ENCODE measurements at regions not wholly inside any gene's neighbourhood (a gene's known extent, or its start where the extent isn't known, plus 50 kb on each side); places are given as distances from the start of the nearest gene placed in this dataset.
A peak's percentile ranks its signal among the peaks of the same experiment; 100 is the strongest.
"Not testable (repeated sequence)": the region's sequence is repeated elsewhere in the genome, so short reads cannot be mapped to it uniquely, and the experiment has no call there.

DNA sequence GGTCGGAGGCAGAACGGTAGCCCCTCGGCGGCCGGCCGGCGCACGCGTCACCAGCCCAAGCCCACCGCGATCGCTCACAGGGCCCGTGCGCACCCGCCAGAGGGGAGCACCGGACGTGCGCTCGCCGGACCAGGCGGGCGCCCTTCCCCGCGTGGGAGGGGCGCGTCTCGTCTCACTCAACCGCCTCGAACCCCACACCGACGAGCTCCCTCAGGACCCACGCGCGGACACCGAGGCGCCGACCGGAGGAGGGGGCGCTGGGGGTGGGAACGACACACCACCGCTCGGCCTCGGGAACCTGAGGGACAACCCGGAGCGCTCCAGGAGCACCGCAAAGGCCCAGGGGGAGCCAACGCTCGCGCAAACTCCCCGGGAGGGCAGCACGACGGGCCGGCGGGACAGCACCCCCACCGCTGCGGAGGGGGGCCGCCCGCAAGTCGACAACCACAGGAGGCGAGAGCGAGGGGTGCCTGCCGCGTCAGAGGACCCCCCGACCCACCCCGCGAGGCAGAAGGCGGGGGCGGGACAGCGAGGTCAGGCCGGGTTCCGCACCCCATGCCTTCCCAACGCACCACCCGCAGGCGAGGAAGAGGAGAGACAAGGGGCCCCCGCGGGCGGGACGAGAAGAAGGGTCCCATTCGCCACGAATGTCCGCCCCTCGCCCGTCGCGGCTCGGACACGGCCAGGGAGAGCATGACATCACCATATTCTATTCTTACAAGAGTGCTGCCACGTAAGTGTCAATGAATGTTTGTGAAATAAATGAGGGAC, 512.7 kb upstream of the ZNF337 start:
- no peak overlapping the region for H3K27ac Mint-ChIP-seq
- no peaks in the 10 kb centered on the region for H3K36me3 Mint-ChIP-seq (ENCODE audit: low read depth)
- intact Hi-C loops (cut with micrococcal nuclease), result loop anchor here (5.0 kb wide), 1 partner anchor 133 kb away; no protein-coding TSS in a partner anchor
- CTCF ChIA-PET, result no interaction called here
- H3K27me3 Mint-ChIP-seq (ENCODE audit: low read depth), result peaks cover 4% of the 10 kb centered on the region
- H3K4me1 Mint-ChIP-seq (ENCODE audit: low read depth), result peaks cover 19% of the 10 kb centered on the region
- peak; percentile 26 for DNase-seq
- peak overlapping the region; percentile 36 for H3K4me3 Mint-ChIP-seq
- H3K9me3 Mint-ChIP-seq, result peaks cover 3% of the 10 kb centered on the region

DNA sequence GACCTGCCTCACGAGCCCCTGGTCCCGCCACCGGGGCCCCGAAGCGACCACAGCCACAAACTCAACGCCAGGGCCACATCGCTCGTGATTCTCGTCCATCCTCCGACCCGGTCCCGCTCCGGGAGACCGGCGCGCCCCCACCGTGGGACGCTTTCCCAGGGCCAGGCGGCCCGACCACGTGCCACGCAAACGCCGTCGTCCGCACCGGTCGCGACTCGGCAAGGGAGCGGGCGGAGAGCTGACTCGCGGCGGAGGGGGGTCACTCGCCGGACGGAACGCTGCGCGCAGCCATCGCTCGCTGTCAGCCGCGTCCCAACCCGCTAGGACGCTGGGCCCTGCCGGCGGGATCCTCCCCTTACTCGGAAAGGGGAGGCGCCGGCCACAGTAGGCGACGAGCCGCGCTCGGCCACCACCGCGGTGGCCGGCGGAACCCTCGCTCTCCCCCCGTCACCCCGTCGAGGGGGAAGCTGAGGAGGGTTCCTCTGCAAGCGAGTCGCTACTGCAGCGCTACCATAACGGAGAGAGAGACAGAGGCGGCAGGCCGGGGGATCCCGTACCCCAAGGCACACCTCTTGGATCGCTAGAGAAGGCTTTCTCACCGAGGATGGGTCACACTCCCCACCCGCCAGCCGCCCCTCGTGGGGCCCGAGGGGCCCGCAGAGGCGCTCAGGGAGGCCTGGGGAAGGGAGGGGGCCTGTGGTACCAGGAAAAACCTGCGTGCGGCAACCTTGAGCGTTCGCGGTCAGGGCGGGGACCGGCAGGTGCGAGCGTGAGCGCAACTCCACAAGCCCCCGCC, 511.8 kb upstream of the ZNF337 start:
- Mint-ChIP-seq H3K27me3 (ENCODE audit: low read depth) (peaks cover 4% of the 10 kb centered on the region), H3K4me3 (peak overlapping the region; percentile 36), H3K36me3 (ENCODE audit: low read depth) (no peaks in the 10 kb centered on the region), H3K27ac (no peak overlapping the region), H3K9me3 (peaks cover 2% of the 10 kb centered on the region), H3K4me1 (ENCODE audit: low read depth) (peaks cover 19% of the 10 kb centered on the region)
- intact Hi-C loops (cut with micrococcal nuclease), result loop anchor here (5.0 kb wide), 1 partner anchor 134 kb away; no protein-coding TSS in a partner anchor
- CTCF ChIA-PET, result no interaction called here
- DNase-seq, result peak; percentile 61

DNA sequence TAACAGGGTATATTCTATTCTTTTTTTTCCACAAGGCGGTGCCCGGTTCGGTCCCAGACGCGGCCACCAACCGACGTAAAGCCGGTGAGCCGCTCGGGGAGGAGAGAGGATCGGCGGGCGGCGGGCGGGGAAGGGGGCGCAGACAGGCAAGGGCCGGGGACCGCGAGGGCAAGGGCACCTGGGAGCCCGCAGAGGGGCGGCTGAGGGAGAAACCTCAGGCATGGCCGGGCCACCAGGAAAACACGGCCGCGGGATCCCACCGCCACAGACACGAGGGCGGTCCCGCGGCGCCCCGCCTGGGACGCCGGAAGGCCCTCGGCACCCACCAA, 511.3 kb upstream of the ZNF337 start:
- CTCF ChIA-PET; H3K36me3 Mint-ChIP-seq (ENCODE audit: low read depth); H3K27ac Mint-ChIP-seq; H3K27me3 Mint-ChIP-seq (ENCODE audit: low read depth); H3K9me3 Mint-ChIP-seq: not testable (repeated sequence)
- peak overlapping the region; percentile 59 for H3K4me3 Mint-ChIP-seq
- intact Hi-C loops (cut with micrococcal nuclease), result loop anchor here (5.0 kb wide), 1 partner anchor 134 kb away; no protein-coding TSS in a partner anchor
- peaks cover 17% of the 10 kb centered on the region for H3K4me1 Mint-ChIP-seq (ENCODE audit: low read depth)
- peak; percentile 10 for DNase-seq

DNA sequence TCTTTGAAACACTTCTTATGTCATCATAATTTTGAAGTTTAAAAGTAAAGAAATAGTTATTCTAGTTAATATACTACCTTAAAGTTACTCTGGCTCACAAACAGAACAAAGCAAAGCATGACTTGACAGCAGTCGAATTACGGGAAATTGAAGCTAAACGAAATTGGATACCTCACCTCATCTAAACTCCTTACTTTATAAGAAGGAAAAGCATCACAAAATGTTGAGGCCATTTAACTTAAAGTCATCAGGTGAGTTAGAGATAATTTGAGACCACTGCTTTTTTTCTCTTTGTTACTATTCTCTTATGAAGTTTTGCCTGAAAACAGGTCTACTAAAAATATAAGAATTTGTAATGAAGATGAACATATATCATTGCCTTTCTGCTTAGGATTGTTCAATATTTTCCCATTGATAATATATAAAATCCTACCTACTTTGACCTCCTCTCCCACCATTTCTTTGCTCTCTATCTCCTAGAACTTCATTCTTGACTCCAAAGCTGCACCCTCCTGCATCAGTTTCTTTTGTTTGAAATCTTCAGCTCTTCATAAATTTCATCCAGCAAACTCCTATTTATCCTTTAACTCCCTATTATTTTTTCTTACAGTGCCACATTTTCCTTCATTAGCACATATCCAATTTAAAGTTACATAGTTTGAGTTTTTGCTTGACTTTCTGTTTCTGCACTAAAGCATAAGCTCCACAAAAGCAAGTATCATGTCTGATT, 510.7 kb upstream of the ZNF337 start:
- H3K27me3 Mint-ChIP-seq (ENCODE audit: low read depth), result peaks cover 4% of the 10 kb centered on the region
- H3K27ac Mint-ChIP-seq, result no peak overlapping the region
- intact Hi-C loops (cut with micrococcal nuclease), result loop anchor here (5.0 kb wide), 1 partner anchor 135 kb away; no protein-coding TSS in a partner anchor
- H3K4me3 Mint-ChIP-seq, result peak overlapping the region; percentile 59
- peaks cover 1% of the 10 kb centered on the region for H3K36me3 Mint-ChIP-seq (ENCODE audit: low read depth)
- H3K4me1 Mint-ChIP-seq (ENCODE audit: low read depth), result peaks cover 17% of the 10 kb centered on the region
- peaks cover 7% of the 10 kb centered on the region for H3K9me3 Mint-ChIP-seq
- CTCF ChIA-PET, result no interaction called here
- DNase-seq, result no peak

DNA sequence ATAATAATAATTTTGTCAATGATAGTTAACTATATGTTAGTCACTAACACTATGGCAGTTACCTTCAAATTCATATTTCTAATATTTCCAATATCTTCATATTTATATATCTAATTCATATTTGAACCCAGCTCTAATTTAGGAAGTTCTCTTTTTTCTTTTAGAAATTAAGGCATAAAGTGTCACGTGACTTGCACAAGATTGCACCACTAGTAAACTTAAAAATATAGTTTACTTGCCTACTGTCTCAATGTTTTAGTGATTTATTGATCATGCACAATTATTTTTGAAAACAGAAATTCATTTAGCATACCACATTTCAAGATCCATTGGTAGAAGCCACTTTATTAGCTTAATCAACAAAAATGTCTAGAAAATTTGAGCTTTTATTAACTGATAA, 508.7 kb upstream of the ZNF337 start:
- no peak overlapping the region for H3K4me3 Mint-ChIP-seq
- no peak for DNase-seq
- CTCF ChIA-PET, result no interaction called here
- H3K27me3 Mint-ChIP-seq (ENCODE audit: low read depth), result peaks cover 4% of the 10 kb centered on the region
- intact Hi-C loops (cut with micrococcal nuclease), result loop anchor here (5.0 kb wide), 1 partner anchor 137 kb away; no protein-coding TSS in a partner anchor
- peaks cover 12% of the 10 kb centered on the region for H3K4me1 Mint-ChIP-seq (ENCODE audit: low read depth)
- H3K36me3 Mint-ChIP-seq (ENCODE audit: low read depth), result peaks cover 1% of the 10 kb centered on the region
- peaks cover 19% of the 10 kb centered on the region for H3K9me3 Mint-ChIP-seq
- no peak overlapping the region for H3K27ac Mint-ChIP-seq

DNA sequence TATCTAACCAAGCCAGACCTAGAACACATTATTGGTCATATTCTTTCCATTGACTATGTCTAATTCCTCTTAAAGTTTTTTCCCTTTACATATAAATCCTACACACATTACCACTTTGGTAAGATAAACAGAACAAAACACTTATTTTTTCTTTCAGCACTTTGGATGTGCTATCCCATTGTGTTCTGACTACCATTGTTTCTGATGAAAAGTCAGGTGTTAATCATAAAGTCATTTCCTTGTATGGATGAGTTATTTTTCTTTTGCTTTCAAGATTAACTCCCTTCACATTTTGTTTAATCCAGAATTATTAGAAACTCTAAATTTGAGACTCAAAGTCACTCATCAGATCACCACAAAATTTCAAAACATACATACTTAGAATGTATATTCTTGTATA, 504.4 kb upstream of the ZNF337 start:
- H3K4me1 Mint-ChIP-seq (ENCODE audit: low read depth); H3K27me3 Mint-ChIP-seq (ENCODE audit: low read depth); CTCF ChIA-PET; DNase-seq; H3K4me3 Mint-ChIP-seq; intact Hi-C loops (cut with micrococcal nuclease); H3K36me3 Mint-ChIP-seq (ENCODE audit: low read depth); H3K27ac Mint-ChIP-seq: not testable (repeated sequence)
- peaks cover 20% of the 10 kb centered on the region for H3K9me3 Mint-ChIP-seq

DNA sequence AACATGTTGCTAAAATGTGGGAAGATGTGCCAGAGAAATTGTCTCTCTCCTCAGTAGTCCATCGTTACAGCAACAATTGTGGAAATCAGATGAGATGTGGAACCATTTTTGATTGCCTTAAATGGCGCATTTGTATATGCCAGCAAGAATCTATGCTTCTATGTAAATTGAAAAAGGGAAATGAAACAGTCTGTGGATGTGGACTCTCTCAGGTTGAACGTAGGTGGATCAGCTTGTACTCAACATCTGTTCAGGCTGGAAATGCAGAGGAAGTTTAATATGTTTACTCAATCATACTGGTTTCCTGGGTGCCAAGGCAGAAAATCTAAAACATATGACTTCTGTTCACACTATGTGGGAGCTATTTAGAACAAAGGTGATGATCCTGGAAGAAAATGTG, 490.7 kb upstream of the ZNF337 start:
- H3K4me3 Mint-ChIP-seq; H3K36me3 Mint-ChIP-seq (ENCODE audit: low read depth); H3K27ac Mint-ChIP-seq; DNase-seq; H3K9me3 Mint-ChIP-seq; intact Hi-C loops (cut with micrococcal nuclease); H3K27me3 Mint-ChIP-seq (ENCODE audit: low read depth); H3K4me1 Mint-ChIP-seq (ENCODE audit: low read depth): not testable (repeated sequence)
- CTCF ChIA-PET, result interaction anchor here (0.6 to 0.9 kb wide), 2 partner anchors 10 to 17 kb away, joined by 3 read pairs; no protein-coding TSS in a partner anchor

DNA sequence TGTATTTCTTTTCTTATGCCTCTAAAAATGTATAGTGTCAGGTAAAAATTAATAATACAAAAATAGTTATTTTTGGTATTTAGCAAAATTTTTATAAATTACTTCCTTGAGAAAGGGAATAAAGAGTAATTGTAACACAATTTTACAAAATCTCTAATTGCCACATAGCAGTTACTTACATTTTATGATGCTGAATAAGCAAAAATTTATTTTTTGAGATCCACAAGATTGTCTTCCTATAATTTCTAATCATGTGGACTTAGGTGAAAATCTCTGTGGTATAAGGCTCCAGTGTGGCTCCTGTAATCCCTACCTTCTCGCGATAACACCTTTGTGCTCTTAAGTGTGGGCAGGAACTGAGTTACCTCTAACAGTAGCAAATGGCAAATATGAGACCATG, 487.1 kb upstream of the ZNF337 start:
- H3K27me3 Mint-ChIP-seq (ENCODE audit: low read depth); intact Hi-C loops (cut with micrococcal nuclease); CTCF ChIA-PET; H3K9me3 Mint-ChIP-seq; DNase-seq; H3K27ac Mint-ChIP-seq; H3K36me3 Mint-ChIP-seq (ENCODE audit: low read depth); H3K4me3 Mint-ChIP-seq; H3K4me1 Mint-ChIP-seq (ENCODE audit: low read depth): not testable (repeated sequence)

DNA sequence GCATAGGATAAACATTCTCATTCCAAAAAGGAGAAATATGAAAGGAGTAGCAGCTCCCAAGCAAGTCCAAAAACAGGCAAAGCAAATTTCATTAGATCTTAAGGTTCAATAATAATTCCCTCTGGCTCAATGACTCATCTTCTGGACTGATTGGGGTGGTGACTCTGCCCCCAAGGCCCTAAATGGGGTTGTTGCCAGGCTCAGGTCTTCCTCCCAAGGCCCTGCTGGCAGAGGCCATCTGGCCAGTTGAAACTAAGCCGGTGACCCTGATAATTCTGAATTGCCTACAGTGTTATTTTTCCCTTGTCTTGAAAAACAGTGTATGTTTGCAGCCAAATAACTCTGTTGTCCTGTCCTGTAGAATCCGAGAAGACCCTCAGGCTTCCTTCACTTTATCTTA, 484.7 kb upstream of the ZNF337 start:
- intact Hi-C loops (cut with micrococcal nuclease); H3K27me3 Mint-ChIP-seq (ENCODE audit: low read depth); H3K4me1 Mint-ChIP-seq (ENCODE audit: low read depth); CTCF ChIA-PET; H3K9me3 Mint-ChIP-seq; DNase-seq; H3K4me3 Mint-ChIP-seq; H3K36me3 Mint-ChIP-seq (ENCODE audit: low read depth); H3K27ac Mint-ChIP-seq: not testable (repeated sequence)

DNA sequence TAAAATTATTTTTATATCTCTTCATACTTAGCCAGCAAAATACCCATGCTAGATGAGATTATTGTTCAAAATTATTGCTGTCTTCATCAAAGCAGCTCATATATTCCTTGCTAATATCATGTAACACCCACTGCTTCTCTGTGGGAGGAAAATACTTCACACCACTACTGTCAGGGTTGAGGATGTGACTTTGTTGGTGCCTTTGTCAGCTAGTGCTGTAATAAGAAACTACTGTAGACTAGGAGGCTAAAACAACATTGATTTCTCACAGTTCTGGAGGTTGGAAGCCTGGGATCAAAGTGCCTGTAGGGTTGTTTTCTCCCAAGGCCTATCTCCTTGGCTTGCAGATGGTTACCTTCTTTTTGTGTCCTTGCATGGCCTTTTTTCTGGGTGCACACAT, 475.2 kb upstream of the ZNF337 start:
- H3K4me3 Mint-ChIP-seq; H3K4me1 Mint-ChIP-seq (ENCODE audit: low read depth); CTCF ChIA-PET; H3K27ac Mint-ChIP-seq; H3K9me3 Mint-ChIP-seq; intact Hi-C loops (cut with micrococcal nuclease); H3K27me3 Mint-ChIP-seq (ENCODE audit: low read depth); DNase-seq; H3K36me3 Mint-ChIP-seq (ENCODE audit: low read depth): not testable (repeated sequence)

DNA sequence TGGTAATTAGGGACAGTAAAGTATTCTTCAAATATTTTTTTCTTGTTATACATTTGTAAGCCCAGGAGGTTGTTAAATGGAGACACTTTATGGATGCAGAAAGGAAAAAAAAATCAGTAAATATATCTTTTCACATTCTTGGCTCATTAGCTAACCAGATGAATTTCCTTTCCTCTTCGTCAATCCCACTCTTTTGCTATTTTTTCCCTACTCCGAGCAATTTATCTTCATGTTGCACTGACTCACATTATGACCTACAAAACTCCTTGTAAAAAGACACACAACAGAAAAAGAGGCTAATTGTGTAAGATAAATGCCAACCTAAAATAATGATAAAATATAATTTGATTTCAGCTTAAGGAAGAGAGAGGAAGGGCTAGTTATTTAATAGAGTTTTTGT, 472.9 kb upstream of the ZNF337 start:
- H3K27me3 Mint-ChIP-seq (ENCODE audit: low read depth), result no peaks in the 10 kb centered on the region
- CTCF ChIA-PET, result no interaction called here
- no peak overlapping the region for H3K27ac Mint-ChIP-seq
- no peaks in the 10 kb centered on the region for H3K36me3 Mint-ChIP-seq (ENCODE audit: low read depth)
- no peaks in the 10 kb centered on the region for H3K9me3 Mint-ChIP-seq
- intact Hi-C loops (cut with micrococcal nuclease), result no loop called here
- H3K4me1 Mint-ChIP-seq (ENCODE audit: low read depth), result no peaks in the 10 kb centered on the region
- no peak for DNase-seq
- no peak overlapping the region for H3K4me3 Mint-ChIP-seq

DNA sequence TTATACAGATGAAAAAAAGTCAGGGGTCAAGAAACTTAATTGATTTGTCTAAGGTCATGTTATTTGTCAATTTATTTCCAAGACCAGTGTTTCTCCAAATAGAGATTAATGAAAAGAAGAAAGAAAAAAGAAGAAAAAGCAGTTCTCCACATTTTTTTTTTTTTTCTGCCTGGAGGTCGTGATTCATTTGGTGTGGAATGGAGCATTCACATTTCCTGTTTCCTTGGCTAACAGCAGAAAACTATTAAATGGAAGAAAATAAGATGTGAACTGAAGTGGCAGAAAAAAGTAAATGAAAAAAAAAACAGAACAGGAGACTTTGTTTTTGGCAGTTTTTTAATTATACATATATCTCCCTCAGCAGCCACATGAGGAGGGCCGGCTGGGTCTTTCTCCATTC, 470.8 kb upstream of the ZNF337 start:
- no peak overlapping the region for H3K27ac Mint-ChIP-seq
- CTCF ChIA-PET, result no interaction called here

More for the DNA sequence above, 470.8 kb upstream of the ZNF337 start:
- H3K9me3 Mint-ChIP-seq, result no peaks in the 10 kb centered on the region
- DNase-seq, result no peak
- no peaks in the 10 kb centered on the region for H3K36me3 Mint-ChIP-seq (ENCODE audit: low read depth)
- H3K27me3 Mint-ChIP-seq (ENCODE audit: low read depth), result no peaks in the 10 kb centered on the region
- intact Hi-C loops (cut with micrococcal nuclease), result no loop called here
- H3K4me1 Mint-ChIP-seq (ENCODE audit: low read depth), result no peaks in the 10 kb centered on the region
- no peak overlapping the region for H3K4me3 Mint-ChIP-seq

All from activated naive CD4-positive, alpha-beta T cell treated with anti-CD3 and anti-CD28 coated beads for 36 hours (primary cell).